Peyer's patch (tissue), 4 donors: ENCODE measurements at regions not wholly inside any gene's neighbourhood (a gene's known extent, or its start where the extent isn't known, plus 50 kb on each side); places are given as distances from the start of the nearest gene placed in this dataset.

ENCODE experiments used
- DNase-seq, 3 donors: peaks; one replicate each; pipeline ENCODE4 v3.0.0-alpha.2; 2017 to 2019
- H3K27ac ChIP-seq, 4 donors: fragments of 200-600 bp; sonication (generic); one replicate each; pipeline ENCODE4 v1.5.1; 2016 to 2019
- H3K27me3 ChIP-seq, 2 donors: fragments of 200-600 bp; sonication (generic); one replicate each; pipeline ENCODE4 v1.5.1; 2019
- H3K36me3 ChIP-seq, 3 donors: fragments of 200-600 bp; sonication (generic); one replicate each; pipeline ENCODE4 v1.5.1; 2016 to 2019
- H3K4me1 ChIP-seq, 4 donors: fragments of 200-600 bp; sonication (generic); one replicate each; pipeline ENCODE4 v1.5.1; 2016 to 2019
- H3K4me3 ChIP-seq, 4 donors: fragments of 200-600 bp; sonication (generic); 1 replicate in 3 of 4; 2 replicates in 1 of 4; pipeline ENCODE4 v1.5.1; 2016 to 2019; ENCODE audit warnings: mild to moderate bottlenecking in 1 of 4
- H3K9me3 ChIP-seq, 4 donors: fragments of 200-600 bp; sonication (generic); one replicate each; pipeline ENCODE4 v1.5.1; 2016 to 2019; ENCODE audit warnings: mild to moderate bottlenecking in 1 of 4
- CTCF ChIP-seq, 6 experiments: fragments of 450-650 bp in 4 of 6; fragments of 200-600 bp in 2 of 6; sonication (generic) in 1 of 6; IDR thresholded peaks; one replicate each; pipeline ENCODE4 v1.5.1; 2017 to 2019; ENCODE audit warnings: antibody characterized with exemption in 6 of 6, mild to moderate bottlenecking in 3 of 6, moderate library complexity in 1 of 6
- POLR2A ChIP-seq, 2 donors: fragments of 450-650 bp; IDR thresholded peaks; one replicate each; pipeline ENCODE4 v1.5.1; 2017; ENCODE audit warnings: antibody characterized with exemption in 2 of 2, mild to moderate bottlenecking in 2 of 2, moderate library complexity in 2 of 2

- Histone ChIP-seq H3K27me3 (no peaks in the 10 kb centered on the region), H3K36me3 (no peaks in the 10 kb centered on the region), H3K4me1 (no peaks in the 10 kb centered on the region), H3K9me3 (no peaks in the 10 kb centered on the region), H3K4me3 (no peak overlapping the region), H3K27ac (no peak overlapping the region)
- no peak for DNase-seq
- TF ChIP-seq CTCF (IDR thresholded peaks at IDR 0.05) (no peak), POLR2A (IDR thresholded peaks at IDR 0.05) (no peak)
These were observed 113.4 kb downstream of the CASP12 start for GRCh38 chr11:104784684-104785460.

- Histone ChIP-seq H3K27ac (no peak overlapping the region), H3K9me3 (no peaks in the 10 kb centered on the region), H3K27me3 (no peaks in the 10 kb centered on the region), H3K4me1 (no peaks in the 10 kb centered on the region), H3K36me3 (no peaks in the 10 kb centered on the region), H3K4me3 (no peak overlapping the region)
- no peak for DNase-seq
- TF ChIP-seq POLR2A (IDR thresholded peaks at IDR 0.05) (no peak), CTCF (IDR thresholded peaks at IDR 0.05) (no peak)
These were observed 115.0 kb downstream of the CASP12 start for GRCh38 chr11:104783241-104783640.

GRCh38 chr11:104782377-104782754, 115.9 kb downstream of the CASP12 start:
- no peaks in the 10 kb centered on the region for H3K4me1 ChIP-seq
- no peak for DNase-seq
- H3K36me3 ChIP-seq: no peaks in the 10 kb centered on the region
- no peaks in the 10 kb centered on the region for H3K9me3 ChIP-seq
- TF ChIP-seq CTCF (IDR thresholded peaks at IDR 0.05): no peak
- TF ChIP-seq POLR2A (IDR thresholded peaks at IDR 0.05): no peak
- H3K4me3 ChIP-seq: no peak overlapping the region
- H3K27me3 ChIP-seq: no peaks in the 10 kb centered on the region
- H3K27ac ChIP-seq: no peak overlapping the region

GRCh38 chr11:104781719-104782376, 116.4 kb downstream of the CASP12 start:
- TF ChIP-seq POLR2A (IDR thresholded peaks at IDR 0.05): no peak
- no peak for TF ChIP-seq CTCF (IDR thresholded peaks at IDR 0.05)
- no peak overlapping the region for H3K27ac ChIP-seq
- H3K4me1 ChIP-seq: no peaks in the 10 kb centered on the region
- no peak overlapping the region for H3K4me3 ChIP-seq
- no peaks in the 10 kb centered on the region for H3K27me3 ChIP-seq
- DNase-seq: no peak
- H3K36me3 ChIP-seq: no peaks in the 10 kb centered on the region
- no peaks in the 10 kb centered on the region for H3K9me3 ChIP-seq

- no peaks in the 10 kb centered on the region for H3K27me3 ChIP-seq
- H3K9me3 ChIP-seq: no peaks in the 10 kb centered on the region
- H3K36me3 ChIP-seq: no peaks in the 10 kb centered on the region
- no peak overlapping the region for H3K4me3 ChIP-seq
- DNase-seq: no peak
- no peaks in the 10 kb centered on the region for H3K4me1 ChIP-seq
- TF ChIP-seq POLR2A (IDR thresholded peaks at IDR 0.05) (no peak), CTCF (IDR thresholded peaks at IDR 0.05) (no peak)
- H3K27ac ChIP-seq: no peak overlapping the region
These were observed 117.2 kb downstream of the CASP12 start for GRCh38 chr11:104781037-104781436.
